ENCODE measurements at regions not wholly inside any gene's neighbourhood (a gene's known extent, or its start where the extent isn't known, plus 50 kb on each side); places are given as distances from the start of the nearest gene placed in this dataset.
"Not testable (repeated sequence)": the region's sequence is repeated elsewhere in the genome, so short reads cannot be mapped to it uniquely, and the experiment has no call there.

GRCh38 chr4:118410138-118410537 is 57.3 kb upstream of the PRSS12 start:
- no peak for DNase-seq

GRCh38 chr4:118417325-118417724 is 64.5 kb upstream of the PRSS12 start:
- no peak for DNase-seq

- not testable (repeated sequence) for DNase-seq
Measured at GRCh38 chr4:118417800-118418199, 65.0 kb upstream of the PRSS12 start.

- DNase-seq = not testable (repeated sequence)
Measured at GRCh38 chr4:118418396-118418795, 65.6 kb upstream of the PRSS12 start.

GRCh38 chr4:118419626-118420025 is 66.8 kb upstream of the PRSS12 start:
- DNase-seq = not testable (repeated sequence)

GRCh38 chr4:118424062-118424461 is 71.3 kb upstream of the PRSS12 start:
- DNase-seq = not testable (repeated sequence)

GRCh38 chr4:118428881-118429280 is 76.1 kb upstream of the PRSS12 start:
- not testable (repeated sequence) for DNase-seq

GRCh38 chr4:118432359-118432758 is 79.6 kb upstream of the PRSS12 start:
- not testable (repeated sequence) for DNase-seq

GRCh38 chr4:118433612-118434375 is 81.0 kb upstream of the PRSS12 start:
- not testable (repeated sequence) for DNase-seq

- not testable (repeated sequence) for DNase-seq
Measured at GRCh38 chr4:118435415-118435814, 82.6 kb upstream of the PRSS12 start.

- DNase-seq = not testable (repeated sequence)
Measured at GRCh38 chr4:118442115-118442837, 89.5 kb upstream of the PRSS12 start.

- DNase-seq = not testable (repeated sequence)
Measured at GRCh38 chr4:118447397-118447796, 94.6 kb upstream of the PRSS12 start.

GRCh38 chr4:118454857-118455256 is 102.1 kb upstream of the PRSS12 start:
- not testable (repeated sequence) for DNase-seq

- not testable (repeated sequence) for DNase-seq
Measured at GRCh38 chr4:118461435-118461834, 108.6 kb upstream of the PRSS12 start.

GRCh38 chr4:118465831-118466230 is 113.0 kb upstream of the PRSS12 start:
- not testable (repeated sequence) for DNase-seq

GRCh38 chr4:118474001-118474626 is 121.3 kb upstream of the PRSS12 start:
- DNase-seq = not testable (repeated sequence)

GRCh38 chr4:118474771-118475170 is 122.0 kb upstream of the PRSS12 start:
- DNase-seq = not testable (repeated sequence)

- DNase-seq = not testable (repeated sequence)
Measured at GRCh38 chr4:118475901-118476300, 123.1 kb upstream of the PRSS12 start.

- DNase-seq = not testable (repeated sequence)
Measured at GRCh38 chr4:118477826-118478225, 125.0 kb upstream of the PRSS12 start.

GRCh38 chr4:118485801-118486314 is 133.1 kb upstream of the PRSS12 start:
- DNase-seq = not testable (repeated sequence)

- DNase-seq = not testable (repeated sequence)
Measured at GRCh38 chr4:118492963-118493362, 140.2 kb upstream of the PRSS12 start.

- not testable (repeated sequence) for DNase-seq
Measured at GRCh38 chr4:118494437-118494836, 141.6 kb upstream of the PRSS12 start.

- DNase-seq = not testable (repeated sequence)
Measured at GRCh38 chr4:118502967-118503366, 150.2 kb upstream of the PRSS12 start.
